HCEC 1CT (cell line): ENCODE measurements at regions not wholly inside any gene's neighbourhood (a gene's known extent, or its start where the extent isn't known, plus 50 kb on each side); places are given as distances from the start of the nearest gene placed in this dataset.

Experiments
- DNase-seq: peaks from one replicate; pipeline ENCODE4 v3.0.0-alpha.2; 2017

- DNase-seq = no peak
Observed at GRCh38 chr13:63107179-63107943, 1691.7 kb upstream of the PCDH20 start.

- no peak for DNase-seq
Observed at GRCh38 chr13:63094717-63095116, 1679.1 kb upstream of the PCDH20 start.

GRCh38 chr13:63093907-63094469 is 1678.3 kb upstream of the PCDH20 start:
- no peak for DNase-seq

DNA sequence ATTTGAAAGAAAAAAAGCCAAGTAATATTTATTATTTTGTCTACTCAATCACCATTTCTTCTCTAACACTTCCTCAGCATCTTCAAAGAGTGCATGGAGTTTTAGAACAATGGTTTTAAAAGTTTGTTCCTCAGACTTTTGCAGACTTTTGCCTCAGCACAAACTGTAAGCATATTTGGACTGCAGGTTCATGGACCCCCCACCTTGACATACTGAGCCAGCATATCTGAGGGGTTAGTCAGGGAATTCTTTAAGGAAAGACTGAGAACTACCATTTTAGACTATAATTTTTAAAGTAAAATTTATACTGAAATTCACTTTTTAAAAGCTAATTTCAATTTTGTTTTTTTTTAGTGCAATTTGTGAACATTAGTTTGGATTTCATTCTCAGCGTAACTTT is 1676.8 kb upstream of the PCDH20 start:
- no peak for DNase-seq

DNA sequence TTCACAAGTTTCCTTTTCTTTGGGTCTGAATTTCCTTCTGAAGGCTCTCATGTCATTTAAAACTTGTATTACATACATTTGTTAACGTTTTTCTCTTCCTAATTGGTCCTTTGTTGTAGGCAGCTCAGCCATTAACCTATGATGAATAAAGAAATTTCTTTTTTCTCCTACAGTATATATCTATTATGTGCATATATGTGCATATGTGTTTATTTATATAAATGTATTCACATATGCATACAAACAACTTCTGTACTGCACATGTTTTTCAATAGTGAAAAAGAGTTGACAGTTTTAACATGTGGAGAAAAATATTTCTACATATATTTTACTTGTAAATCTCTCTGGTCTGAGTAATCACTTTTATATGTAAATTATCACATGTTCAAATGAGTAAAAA is 1674.9 kb upstream of the PCDH20 start:
- DNase-seq = no peak

DNA sequence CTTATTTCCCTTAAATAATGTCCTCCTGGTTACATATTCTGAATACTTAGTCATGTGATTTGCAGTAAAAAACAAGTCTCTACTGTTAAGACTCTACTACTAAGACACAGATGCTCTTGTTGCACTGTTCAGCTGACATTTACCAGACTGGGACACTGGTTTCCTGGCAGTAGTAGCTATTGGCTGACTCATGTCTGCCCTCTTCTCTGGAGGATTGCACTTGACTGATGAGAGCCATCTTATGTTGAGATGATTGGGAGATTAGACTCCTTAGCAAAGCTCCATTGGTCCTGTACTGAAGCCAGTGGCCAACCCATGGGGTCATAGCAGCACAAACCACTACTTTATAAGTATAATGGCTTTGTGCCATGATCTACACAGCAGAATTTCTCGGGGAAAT is 1672.6 kb upstream of the PCDH20 start:
- no peak for DNase-seq

GRCh38 chr13:63086286-63086685 is 1670.6 kb upstream of the PCDH20 start:
- no peak for DNase-seq

- DNase-seq = no peak
Observed at GRCh38 chr13:63085851-63086250, 1670.2 kb upstream of the PCDH20 start.

GRCh38 chr13:63081400-63082014 is 1665.9 kb upstream of the PCDH20 start:
- DNase-seq = no peak

- no peak for DNase-seq
Observed at GRCh38 chr13:63075126-63075525, 1659.5 kb upstream of the PCDH20 start.

- no peak for DNase-seq
Observed at GRCh38 chr13:63050287-63050686, 1634.6 kb upstream of the PCDH20 start.

DNA sequence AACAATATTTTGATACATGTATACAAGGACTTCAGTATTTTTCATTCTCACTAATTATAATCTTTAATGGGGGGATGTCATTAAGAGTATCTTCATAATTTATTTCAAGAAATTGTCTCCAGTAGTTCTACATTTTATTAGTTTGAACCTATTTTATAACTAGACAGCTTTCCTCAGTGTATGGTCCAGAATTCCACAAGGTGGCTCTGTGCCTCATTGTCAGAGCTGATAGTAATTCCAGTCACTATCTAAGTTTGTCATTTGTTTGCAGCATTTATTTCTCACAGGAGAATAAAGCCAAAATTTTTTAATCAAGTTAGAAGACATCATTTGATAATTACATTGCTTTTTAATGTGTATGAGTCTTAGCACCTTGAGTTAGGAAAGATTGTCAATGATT is 1633.0 kb upstream of the PCDH20 start:
- DNase-seq = no peak

DNA sequence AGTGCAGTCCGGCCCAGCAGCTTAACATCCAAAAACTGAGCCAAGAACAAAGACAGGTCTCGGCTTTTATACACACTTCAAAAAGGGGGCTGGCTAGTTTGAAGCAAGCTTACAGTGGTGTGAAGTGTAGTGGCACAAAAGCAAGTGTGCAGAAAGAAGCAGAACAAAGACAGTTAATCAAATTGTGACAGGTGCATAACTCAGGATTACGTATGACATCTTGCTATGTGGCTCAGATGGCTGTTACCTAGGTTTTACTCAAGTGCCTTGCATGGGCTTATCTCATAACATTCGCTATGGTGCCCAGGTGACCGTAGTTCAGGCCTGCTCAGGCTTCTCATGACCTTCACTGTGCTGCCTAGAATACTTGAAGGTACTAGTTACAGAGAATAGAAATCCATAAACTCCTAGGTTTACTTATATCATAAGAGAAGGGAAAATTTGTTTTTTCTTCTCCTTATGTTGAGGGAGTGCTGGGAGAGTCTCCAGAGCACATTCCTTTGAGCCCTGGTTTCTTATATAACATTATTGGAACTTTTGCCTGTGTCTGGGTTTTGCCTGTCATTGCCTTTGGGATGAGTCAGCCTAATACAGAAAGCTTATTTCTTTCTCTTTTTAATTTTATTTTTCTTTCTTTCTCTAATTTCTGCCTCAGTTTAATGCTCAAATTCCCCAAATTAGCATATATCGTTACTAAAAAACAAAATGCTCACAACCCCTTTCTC is 1629.1 kb upstream of the PCDH20 start:
- DNase-seq = no peak

- no peak for DNase-seq
Observed at GRCh38 chr13:63042686-63043085, 1627.0 kb upstream of the PCDH20 start.

DNA sequence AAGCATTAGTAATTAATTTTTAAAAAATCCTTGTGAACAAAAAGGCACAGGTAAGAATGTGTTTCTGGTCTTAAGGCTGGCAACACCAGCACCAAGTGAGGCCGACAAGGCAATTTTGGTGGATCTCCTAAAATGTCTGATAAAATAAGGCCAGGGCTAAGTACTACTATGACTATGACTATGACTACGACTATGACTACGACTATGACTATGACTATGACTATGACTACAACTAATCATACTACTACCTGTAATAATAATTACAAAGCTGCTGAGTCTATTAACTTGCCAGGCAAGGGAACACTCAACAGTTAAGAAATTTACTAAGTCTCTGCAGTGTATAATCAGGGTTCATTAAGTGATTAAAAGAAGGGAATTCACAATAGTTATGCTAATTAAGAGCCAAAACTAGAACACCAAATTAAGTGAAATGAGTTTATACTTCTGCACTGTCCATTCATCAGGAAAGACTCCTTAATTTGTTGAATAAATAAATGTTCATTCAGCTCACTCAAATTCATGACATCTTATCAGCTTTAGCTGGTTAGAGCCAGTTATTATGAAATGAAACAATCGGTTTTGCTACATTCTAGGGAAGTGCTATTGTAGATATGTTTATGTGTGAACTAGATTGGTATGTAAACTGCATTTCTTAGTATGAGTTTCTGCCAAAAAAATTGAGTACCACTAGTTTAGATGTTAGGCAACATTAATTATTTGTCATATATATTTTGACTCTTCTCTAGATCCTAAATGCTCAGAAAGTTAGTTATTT is 1626.2 kb upstream of the PCDH20 start:
- no peak for DNase-seq

DNA sequence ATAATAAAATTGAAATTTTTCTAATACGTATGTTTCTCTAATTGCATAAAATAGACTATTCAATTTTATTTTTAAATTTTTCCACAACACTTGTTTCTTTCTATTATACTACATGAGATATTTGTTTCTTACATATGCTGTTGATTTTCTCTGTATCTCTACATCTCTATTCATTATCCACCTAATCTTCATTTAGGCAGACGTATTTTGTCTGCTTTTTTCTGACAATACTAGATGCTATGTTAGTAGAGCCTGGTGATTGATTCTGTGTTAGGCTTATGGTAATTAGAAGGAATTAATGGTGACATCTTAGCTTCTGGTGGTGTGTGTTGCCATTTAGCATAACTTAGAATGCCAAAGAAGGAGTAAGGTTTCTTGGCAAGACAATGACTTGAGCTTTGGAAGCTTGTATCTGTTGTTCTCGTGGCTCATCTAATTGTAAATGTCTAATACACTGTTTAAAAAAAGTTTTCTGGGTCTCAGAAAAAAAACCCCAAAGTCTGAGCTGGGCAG is 1610.7 kb upstream of the PCDH20 start:
- no peak for DNase-seq

- DNase-seq = no peak
Observed at GRCh38 chr13:63025741-63026140, 1610.1 kb upstream of the PCDH20 start.

DNA sequence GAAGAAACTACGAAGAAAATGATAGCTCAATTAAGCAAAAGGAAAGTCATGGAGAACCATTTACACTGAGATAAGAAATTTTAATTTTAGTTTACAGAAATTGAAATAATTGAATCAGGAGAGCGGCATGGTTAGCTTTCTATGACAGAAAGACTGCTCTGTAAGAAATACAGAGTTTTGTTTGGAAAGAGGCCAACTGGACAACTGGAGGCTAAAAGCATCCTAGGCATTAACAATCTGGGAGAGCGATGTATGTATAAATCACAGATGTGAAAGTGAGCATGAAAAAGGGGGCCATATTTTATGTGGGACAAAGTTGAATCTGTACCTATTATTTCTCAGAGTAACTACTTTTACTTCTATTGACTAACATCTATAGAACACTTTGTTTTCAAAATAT is 1608.8 kb upstream of the PCDH20 start:
- DNase-seq = no peak

- DNase-seq = no peak
Observed at GRCh38 chr13:63011996-63012395, 1596.3 kb upstream of the PCDH20 start.

- DNase-seq = no peak
Observed at GRCh38 chr13:63010072-63010658, 1594.5 kb upstream of the PCDH20 start.

GRCh38 chr13:63005625-63006024 is 1590.0 kb upstream of the PCDH20 start:
- DNase-seq = no peak

DNA sequence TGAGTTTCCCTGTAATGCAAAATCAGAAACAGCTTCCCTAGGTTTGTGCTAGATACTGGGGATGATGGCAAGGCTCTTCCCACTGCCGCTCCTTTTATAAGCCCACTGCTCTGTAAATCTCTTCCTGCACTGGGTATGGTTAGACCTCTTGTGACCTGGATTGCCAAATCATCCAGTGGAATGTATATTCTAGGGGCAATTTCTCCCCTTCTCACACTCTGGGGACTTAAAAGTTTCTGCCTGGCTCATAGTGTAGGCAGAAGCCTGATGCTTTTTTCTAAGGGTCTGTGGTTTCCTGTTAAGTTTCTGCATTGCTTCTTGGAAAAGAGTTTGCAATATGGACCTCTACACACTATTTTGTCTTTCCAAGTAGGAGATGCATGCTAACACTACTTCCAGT is 1582.0 kb upstream of the PCDH20 start:
- no peak for DNase-seq
